MM.1S (cell line): ENCODE measurements at regions not wholly inside any gene's neighbourhood (a gene's known extent, or its start where the extent isn't known, plus 50 kb on each side); places are given as distances from the start of the nearest gene placed in this dataset.

Experiments
- CTCF ChIP-seq: fragments of 300-600 bp; sonication (generic); IDR thresholded peaks from 2 replicates; pipeline ENCODE4 v1.5.1; 2016; ENCODE audit warnings: antibody characterized with exemption, low read length, mixed read lengths
- EZH2 ChIP-seq: fragments of 300-600 bp; sonication (generic); optimal IDR thresholded peaks from 2 replicates; pipeline ENCODE3; 2017; ENCODE audit warnings: low read depth, mild to moderate bottlenecking, antibody characterized with exemption, low read length, mixed read lengths
- EZH2phosphoT487 ChIP-seq: fragments of 300-600 bp; sonication (generic); IDR thresholded peaks from 2 replicates; pipeline ENCODE4 v1.6.1; 2018; ENCODE audit warnings: antibody characterized with exemption, low read length

- no peak for TF ChIP-seq CTCF
- TF ChIP-seq EZH2 = no peak
- TF ChIP-seq EZH2phosphoT487 = no peak
These were observed 174.5 kb upstream of the PRNP start for GRCh38 chr20:4511776-4512175.
